GM10266 (cell line): ENCODE measurements at regions not wholly inside any gene's neighbourhood (a gene's known extent, or its start where the extent isn't known, plus 50 kb on each side); places are given as distances from the start of the nearest gene placed in this dataset.

Experiments used
- DNase-seq: peaks from one replicate; pipeline ENCODE4 v3.0.0; 2012; ENCODE audit errors: extremely low spot score
- CTCF ChIP-seq: IDR thresholded peaks from 2 replicates; pipeline ENCODE4 v1.5.1; 2012; ENCODE audit warnings: mild to moderate bottlenecking, low read depth; ENCODE audit not compliant: control insufficient read depth, insufficient read depth; ENCODE audit errors: missing control alignments

- no peak for DNase-seq
- TF ChIP-seq CTCF = no peak
Measured at GRCh38 chr6:153275997-153276396, 144.9 kb upstream of the RGS17 start.

- TF ChIP-seq CTCF = no peak
- no peak for DNase-seq
Measured at GRCh38 chr6:153272201-153272980, 141.3 kb upstream of the RGS17 start.

GRCh38 chr6:153263489-153263888 is 132.4 kb upstream of the RGS17 start:
- TF ChIP-seq CTCF = no peak
- no peak for DNase-seq

GRCh38 chr6:153251326-153251725 is 120.2 kb upstream of the RGS17 start:
- no peak for TF ChIP-seq CTCF
- DNase-seq = no peak

GRCh38 chr6:153237670-153238069 is 106.6 kb upstream of the RGS17 start:
- no peak for TF ChIP-seq CTCF
- no peak for DNase-seq

- peak; percentile 78 for TF ChIP-seq CTCF
- peak; percentile 7 for DNase-seq
Measured at GRCh38 chr6:153231048-153231646, 100.1 kb upstream of the RGS17 start.

- no peak for DNase-seq
- TF ChIP-seq CTCF = no peak
Measured at GRCh38 chr6:153218184-153218792, 87.2 kb upstream of the RGS17 start.
